ENCODE measurements at regions not wholly inside any gene's neighbourhood (a gene's known extent, or its start where the extent isn't known, plus 50 kb on each side); places are given as distances from the start of the nearest gene placed in this dataset.

DNA sequence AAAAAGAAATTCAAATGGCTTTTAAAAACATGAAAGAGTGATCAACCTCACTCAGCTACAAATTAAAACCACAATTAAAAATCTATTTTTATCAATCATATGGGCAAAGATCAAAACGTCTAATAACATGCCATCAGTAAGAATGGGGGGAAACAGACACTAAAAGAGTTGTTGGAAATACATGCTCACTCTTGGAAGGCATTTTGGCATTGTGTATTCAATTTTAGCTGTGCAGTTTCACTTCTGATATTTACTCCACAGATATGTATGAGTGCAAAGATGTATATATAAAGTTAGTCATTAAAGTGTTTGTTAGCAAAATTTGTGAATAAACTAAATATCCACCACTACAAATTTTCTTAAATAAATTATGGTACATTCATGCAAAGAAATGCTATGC is 112.3 kb upstream of the TOP1 start:
- H3K27ac ChIP-seq: no peak overlapping the region
- DNase-seq (ENCODE audit: low spot score): no peak
- CTCF ChIA-PET: no interaction called here
- POLR2A ChIA-PET (ENCODE audit: low non-redundant PET): no interaction called here
- TF ChIP-seq, protein P1, sequence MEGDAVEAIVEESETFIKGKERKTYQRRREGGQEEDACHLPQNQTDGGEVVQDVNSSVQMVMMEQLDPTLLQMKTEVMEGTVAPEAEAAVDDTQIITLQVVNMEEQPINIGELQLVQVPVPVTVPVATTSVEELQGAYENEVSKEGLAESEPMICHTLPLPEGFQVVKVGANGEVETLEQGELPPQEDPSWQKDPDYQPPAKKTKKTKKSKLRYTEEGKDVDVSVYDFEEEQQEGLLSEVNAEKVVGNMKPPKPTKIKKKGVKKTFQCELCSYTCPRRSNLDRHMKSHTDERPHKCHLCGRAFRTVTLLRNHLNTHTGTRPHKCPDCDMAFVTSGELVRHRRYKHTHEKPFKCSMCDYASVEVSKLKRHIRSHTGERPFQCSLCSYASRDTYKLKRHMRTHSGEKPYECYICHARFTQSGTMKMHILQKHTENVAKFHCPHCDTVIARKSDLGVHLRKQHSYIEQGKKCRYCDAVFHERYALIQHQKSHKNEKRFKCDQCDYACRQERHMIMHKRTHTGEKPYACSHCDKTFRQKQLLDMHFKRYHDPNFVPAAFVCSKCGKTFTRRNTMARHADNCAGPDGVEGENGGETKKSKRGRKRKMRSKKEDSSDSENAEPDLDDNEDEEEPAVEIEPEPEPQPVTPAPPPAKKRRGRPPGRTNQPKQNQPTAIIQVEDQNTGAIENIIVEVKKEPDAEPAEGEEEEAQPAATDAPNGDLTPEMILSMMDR (conservative IDR thresholded peaks at IDR 0.05; ENCODE audit: low read depth): no peak

GRCh38 chr20:40920291-40920690 is 108.3 kb upstream of the TOP1 start:
- POLR2A ChIA-PET (ENCODE audit: low non-redundant PET): interaction anchor here (0.7 kb wide), 1 partner anchor 10 kb away, joined by 3 read pairs; no protein-coding TSS in a partner anchor
- TF ChIP-seq, protein P1 (conservative IDR thresholded peaks at IDR 0.05; ENCODE audit: low read depth): no peak
- CTCF ChIA-PET: interaction anchor here (0.6 kb wide), 1 partner anchor 42 kb away, joined by 3 read pairs; no protein-coding TSS in a partner anchor
- DNase-seq (ENCODE audit: low spot score): no peak
- no peak overlapping the region for H3K27ac ChIP-seq

DNA sequence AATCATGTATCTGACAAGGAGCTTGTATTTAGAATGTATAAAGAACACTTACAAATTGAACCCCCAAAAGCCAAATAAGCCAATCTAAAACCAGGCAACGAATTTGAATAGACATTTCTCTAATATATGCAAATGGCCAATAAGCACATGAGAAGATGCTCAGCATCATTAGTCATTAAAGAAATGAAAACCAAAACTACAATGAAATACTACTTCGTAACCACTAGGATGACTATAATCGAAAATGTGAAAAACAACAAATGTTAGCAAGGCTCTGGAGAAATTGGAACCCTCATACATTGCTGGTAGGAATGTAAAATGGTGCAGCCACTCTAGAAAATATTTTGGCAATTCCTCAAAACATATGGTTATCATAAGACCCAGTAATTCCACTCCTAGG is 105.8 kb upstream of the TOP1 start:
- no peak overlapping the region for H3K27ac ChIP-seq
- CTCF ChIA-PET: interaction anchor here (0.7 kb wide), 2 partner anchors 475 to 1981 kb away, joined by 3 to 7 read pairs; no protein-coding TSS in a partner anchor
- POLR2A ChIA-PET (ENCODE audit: low non-redundant PET): no interaction called here
- DNase-seq (ENCODE audit: low spot score): no peak
- TF ChIP-seq, protein P1 (conservative IDR thresholded peaks at IDR 0.05; ENCODE audit: low read depth): no peak

DNA sequence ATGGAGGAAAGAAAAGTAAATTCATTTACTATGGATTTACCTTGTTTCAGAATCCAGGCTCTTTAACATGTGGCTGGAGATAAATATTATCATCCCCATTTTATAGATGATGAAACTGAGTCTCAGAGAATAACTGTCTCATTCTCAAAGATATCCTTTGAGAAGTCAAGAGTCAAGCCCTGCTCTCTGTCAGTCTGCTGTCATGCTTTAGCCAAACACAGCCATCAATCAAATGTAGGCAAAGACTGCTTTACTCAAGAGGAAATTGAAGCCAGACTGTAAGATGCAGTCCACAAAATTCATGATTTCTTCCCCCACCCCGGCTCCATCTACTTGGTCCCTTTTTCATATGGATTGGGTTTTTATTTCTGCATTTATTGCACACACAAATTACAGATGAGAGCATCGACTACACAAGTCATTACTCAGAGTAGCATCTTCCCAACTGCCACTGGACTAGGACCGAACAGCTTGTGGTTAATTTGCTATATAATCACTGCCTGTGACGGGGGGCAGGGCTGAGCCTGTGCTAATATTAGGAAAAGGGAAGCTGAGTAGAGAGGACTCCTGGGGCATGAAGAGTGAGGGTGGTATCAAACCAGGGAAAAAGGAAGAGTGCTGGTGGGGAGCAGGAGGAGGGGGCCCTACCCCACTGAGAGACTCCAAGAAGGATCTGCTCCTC is 102.7 kb upstream of the TOP1 start:
- ChIA-PET POLR2A (ENCODE audit: low non-redundant PET) (no interaction called here), CTCF (no interaction called here)
- no peak for DNase-seq (ENCODE audit: low spot score)
- TF ChIP-seq, protein P1 (conservative IDR thresholded peaks at IDR 0.05; ENCODE audit: low read depth): no peak
- H3K27ac ChIP-seq: no peak overlapping the region

GRCh38 chr20:40926928-40927327 is 101.7 kb upstream of the TOP1 start:
- ChIA-PET CTCF (no interaction called here), POLR2A (ENCODE audit: low non-redundant PET) (no interaction called here)
- H3K27ac ChIP-seq: no peak overlapping the region
- no peak for DNase-seq (ENCODE audit: low spot score)
- TF ChIP-seq, protein P1 (conservative IDR thresholded peaks at IDR 0.05; ENCODE audit: low read depth): no peak

DNA sequence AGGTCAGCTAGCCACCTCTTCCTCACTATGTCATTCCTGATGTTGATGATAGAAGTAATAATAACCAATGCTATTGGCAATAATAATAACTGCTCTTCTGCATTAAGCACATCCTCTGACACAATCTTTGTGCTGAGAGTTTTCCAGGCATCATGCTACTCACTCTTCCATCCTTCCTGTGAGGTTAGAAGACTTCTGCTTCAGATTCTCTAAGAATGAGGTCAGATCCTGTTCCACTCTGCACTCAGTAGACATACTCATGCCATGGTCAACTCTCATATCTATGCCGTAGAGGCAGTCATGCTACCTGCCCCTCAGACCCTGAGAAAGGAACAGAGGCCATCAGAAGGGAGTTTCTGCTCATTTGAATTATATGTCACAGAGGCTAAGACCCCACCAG is 98.1 kb upstream of the TOP1 start:
- no peak for DNase-seq (ENCODE audit: low spot score)
- POLR2A ChIA-PET (ENCODE audit: low non-redundant PET): interaction anchor here (0.6 kb wide), 1 partner anchor 10 kb away, joined by 3 read pairs; no protein-coding TSS in a partner anchor
- TF ChIP-seq, protein P1 (conservative IDR thresholded peaks at IDR 0.05; ENCODE audit: low read depth): no peak
- H3K27ac ChIP-seq: no peak overlapping the region
- CTCF ChIA-PET: no interaction called here

All from RWPE1 (cell line).